HG03097 (cell line): ENCODE measurements at regions not wholly inside any gene's neighbourhood (a gene's known extent, or its start where the extent isn't known, plus 50 kb on each side); places are given as distances from the start of the nearest gene placed in this dataset.

Experiments
- ATAC-seq: cut with Tn5 transposase; IDR thresholded peaks from one replicate; pipeline ENCODE4 v1.9.1; 2021; ENCODE audit not compliant: unreplicated experiment, low FRiP score

GRCh38 chr1:34686531-34686930 lies 68.3 kb upstream of the GJB5 start:
- ATAC-seq = no peak

GRCh38 chr1:34688006-34688741 lies 66.7 kb upstream of the GJB5 start:
- no peak for ATAC-seq

- ATAC-seq = no peak
Observed at GRCh38 chr1:34690269-34690668, 64.6 kb upstream of the GJB5 start.

GRCh38 chr1:34693081-34693480 lies 61.8 kb upstream of the GJB5 start:
- ATAC-seq = no peak

GRCh38 chr1:34694383-34694782 lies 60.5 kb upstream of the GJB5 start:
- ATAC-seq = no peak

GRCh38 chr1:34695580-34695979 lies 59.3 kb upstream of the GJB5 start:
- no peak for ATAC-seq

GRCh38 chr1:34696230-34696629 lies 58.6 kb upstream of the GJB5 start:
- ATAC-seq = no peak

- no peak for ATAC-seq
Observed at GRCh38 chr1:34696981-34697380, 57.9 kb upstream of the GJB5 start.

- ATAC-seq = no peak
Observed at GRCh38 chr1:34697818-34698217, 57.0 kb upstream of the GJB5 start.

- ATAC-seq = no peak
Observed at GRCh38 chr1:34701326-34702060, 53.4 kb upstream of the GJB5 start.
